ENCODE measurements at regions not wholly inside any gene's neighbourhood (a gene's known extent, or its start where the extent isn't known, plus 50 kb on each side); places are given as distances from the start of the nearest gene placed in this dataset.

- H3K9me3 ChIP-seq, result no peaks in the 10 kb centered on the region
- H3K27me3 ChIP-seq, result no peaks in the 10 kb centered on the region
- H3K4me1 ChIP-seq, result no peaks in the 10 kb centered on the region
- no peak for TF ChIP-seq POLR2A (IDR thresholded peaks at IDR 0.05)
- no peak for TF ChIP-seq CTCF (IDR thresholded peaks at IDR 0.05)
- H3K27ac ChIP-seq, result no peak overlapping the region
- DNase-seq, result no peak
- H3K36me3 ChIP-seq, result no peaks in the 10 kb centered on the region
- H3K4me3 ChIP-seq, result no peak overlapping the region
- intact Hi-C loops (cut with DNase I; ENCODE audit: low total_unique reads), result no loop called here
Measured at GRCh38 chr13:76329866-76330580, 556.2 kb downstream of the KCTD12 start.

- H3K4me3 ChIP-seq, result no peak overlapping the region
- no peak for DNase-seq
- H3K27ac ChIP-seq, result no peak overlapping the region
- no peaks in the 10 kb centered on the region for H3K27me3 ChIP-seq
- no peaks in the 10 kb centered on the region for H3K9me3 ChIP-seq
- intact Hi-C loops (cut with DNase I; ENCODE audit: low total_unique reads), result no loop called here
- no peaks in the 10 kb centered on the region for H3K4me1 ChIP-seq
- no peak for TF ChIP-seq CTCF (IDR thresholded peaks at IDR 0.05)
- TF ChIP-seq POLR2A (IDR thresholded peaks at IDR 0.05), result no peak
- no peaks in the 10 kb centered on the region for H3K36me3 ChIP-seq
Measured at GRCh38 chr13:76329004-76329403, 557.2 kb downstream of the KCTD12 start.

GRCh38 chr13:76326343-76326742 is 559.9 kb downstream of the KCTD12 start:
- intact Hi-C loops (cut with DNase I; ENCODE audit: low total_unique reads), result no loop called here
- TF ChIP-seq CTCF (IDR thresholded peaks at IDR 0.05) (no peak), POLR2A (IDR thresholded peaks at IDR 0.05) (no peak)
- Histone ChIP-seq H3K27ac (no peak overlapping the region), H3K27me3 (no peaks in the 10 kb centered on the region), H3K36me3 (no peaks in the 10 kb centered on the region), H3K4me3 (no peak overlapping the region), H3K9me3 (no peaks in the 10 kb centered on the region), H3K4me1 (no peaks in the 10 kb centered on the region)
- no peak for DNase-seq

- H3K9me3 ChIP-seq, result no peaks in the 10 kb centered on the region
- intact Hi-C loops (cut with DNase I; ENCODE audit: low total_unique reads), result no loop called here
- no peak overlapping the region for H3K27ac ChIP-seq
- H3K27me3 ChIP-seq, result no peaks in the 10 kb centered on the region
- no peaks in the 10 kb centered on the region for H3K4me1 ChIP-seq
- no peak overlapping the region for H3K4me3 ChIP-seq
- no peaks in the 10 kb centered on the region for H3K36me3 ChIP-seq
- no peak for TF ChIP-seq POLR2A (IDR thresholded peaks at IDR 0.05)
- TF ChIP-seq CTCF (IDR thresholded peaks at IDR 0.05), result no peak
- DNase-seq, result no peak
Measured at GRCh38 chr13:76319921-76320320, 566.3 kb downstream of the KCTD12 start.

- no peak overlapping the region for H3K4me3 ChIP-seq
- no peaks in the 10 kb centered on the region for H3K9me3 ChIP-seq
- intact Hi-C loops (cut with DNase I; ENCODE audit: low total_unique reads), result no loop called here
- DNase-seq, result no peak
- no peaks in the 10 kb centered on the region for H3K27me3 ChIP-seq
- H3K4me1 ChIP-seq, result no peaks in the 10 kb centered on the region
- no peaks in the 10 kb centered on the region for H3K36me3 ChIP-seq
- TF ChIP-seq CTCF (IDR thresholded peaks at IDR 0.05) (no peak), POLR2A (IDR thresholded peaks at IDR 0.05) (no peak)
- H3K27ac ChIP-seq, result no peak overlapping the region
Measured at GRCh38 chr13:76316998-76317527, 569.1 kb downstream of the KCTD12 start.
